Activated CD4-positive, alpha-beta T cell treated with anti-CD3 and anti-CD28 coated beads, Interleukin-10, Interleukin-2, amounts not matched to agents 100 ng/mL and 50 ng/mL, durations not matched to agents 16 hours and 8 hours (primary cell): ENCODE measurements at regions not wholly inside any gene's neighbourhood (a gene's known extent, or its start where the extent isn't known, plus 50 kb on each side); places are given as distances from the start of the nearest gene placed in this dataset.
"Not testable (repeated sequence)": the region's sequence is repeated elsewhere in the genome, so short reads cannot be mapped to it uniquely, and the experiment has no call there.

ENCODE experiments used
- DNase-seq: peaks from one replicate; pipeline ENCODE4 v3.0.0-alpha.2; 2020

DNA sequence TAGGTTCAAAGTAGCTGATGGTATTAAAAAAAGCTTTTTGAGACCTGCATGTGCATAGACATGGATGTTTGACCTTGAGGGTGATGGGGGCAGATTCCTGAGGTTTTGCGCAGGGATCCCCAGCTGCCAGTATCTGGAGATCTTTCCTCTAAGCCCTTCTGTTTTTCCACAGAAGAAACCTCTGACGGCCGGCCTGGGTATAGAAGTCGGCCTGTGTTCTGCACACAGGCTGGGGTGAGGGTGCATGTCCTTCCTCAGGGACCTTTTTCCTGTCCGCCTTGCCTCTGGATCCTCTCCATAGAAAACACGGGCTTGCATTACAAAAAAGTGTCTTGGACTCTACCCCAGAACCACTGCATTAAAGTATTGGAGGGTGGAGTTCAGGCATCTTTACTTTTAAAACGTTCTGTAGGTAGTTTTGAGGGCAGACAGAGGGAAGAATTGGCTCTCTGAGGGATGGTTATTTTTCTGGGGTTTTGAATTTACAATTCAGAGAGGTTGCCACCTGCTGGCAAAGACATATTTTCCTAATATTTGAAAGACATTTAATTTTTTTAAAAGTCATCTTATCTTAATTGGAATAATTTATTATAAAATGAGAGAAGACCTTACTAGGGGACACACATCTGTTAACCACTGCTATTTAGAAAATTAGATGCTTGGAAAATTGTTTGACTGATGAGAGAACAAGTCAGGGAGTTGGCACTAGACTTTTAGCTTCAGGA is 350.6 kb downstream of the DCDC2C start:
- DNase-seq = no peak

- no peak for DNase-seq
Observed at GRCh38 chr2:4066217-4066616, 362.8 kb downstream of the DCDC2C start.

DNA sequence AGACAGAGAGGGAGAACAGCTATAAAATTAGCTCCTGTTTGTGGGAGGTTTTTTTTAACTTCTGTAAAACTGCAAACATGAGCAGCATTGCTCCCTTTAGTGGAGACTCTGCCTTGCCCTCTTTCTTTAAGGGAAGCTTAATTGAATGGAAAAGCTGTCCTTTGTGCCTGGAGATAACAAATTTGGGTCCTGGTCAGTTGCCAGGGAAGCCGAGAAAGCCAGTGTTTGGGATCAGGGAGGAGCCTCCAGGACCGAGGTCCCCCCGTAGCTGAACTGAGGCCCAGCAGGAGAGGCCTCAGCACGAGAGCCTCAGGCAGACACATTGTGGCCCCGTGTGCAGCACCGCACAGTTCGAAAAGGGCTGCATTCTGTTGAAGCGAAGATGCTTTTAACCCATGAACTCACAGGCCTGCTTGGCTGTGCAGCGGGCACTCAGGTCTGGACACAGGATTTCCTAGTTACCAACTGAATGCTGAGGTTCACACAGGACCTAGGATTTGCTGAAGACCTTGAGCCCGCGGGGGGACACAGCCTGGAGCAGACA is 369.7 kb downstream of the DCDC2C start:
- no peak for DNase-seq

GRCh38 chr2:4077017-4077416 is 373.6 kb downstream of the DCDC2C start:
- no peak for DNase-seq

GRCh38 chr2:4085186-4085585 is 381.8 kb downstream of the DCDC2C start:
- no peak for DNase-seq

- DNase-seq = no peak
Observed at GRCh38 chr2:4090668-4091630, 387.6 kb downstream of the DCDC2C start.

DNA sequence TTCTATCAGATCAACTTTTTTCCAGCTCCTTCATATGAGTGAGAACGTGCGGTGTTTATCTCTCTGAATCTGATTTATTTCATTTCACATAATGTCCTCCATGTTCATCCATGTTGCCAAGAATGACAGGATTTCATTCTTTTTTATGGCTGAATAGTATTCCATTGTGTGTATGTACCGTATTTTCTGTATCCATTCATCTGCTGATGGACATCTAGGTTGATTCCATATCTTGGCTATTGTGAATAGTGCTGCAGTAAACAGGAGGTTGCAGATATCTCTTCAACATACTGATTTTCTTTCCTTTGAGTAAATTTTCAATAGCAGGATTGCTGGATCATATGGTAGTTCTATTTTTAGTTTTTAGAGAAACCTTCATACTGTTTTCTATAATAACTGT is 388.5 kb downstream of the DCDC2C start:
- DNase-seq = no peak

GRCh38 chr2:4094743-4095142 is 391.4 kb downstream of the DCDC2C start:
- no peak for DNase-seq

GRCh38 chr2:4096978-4097766 is 393.8 kb downstream of the DCDC2C start:
- DNase-seq = no peak

- no peak for DNase-seq
Observed at GRCh38 chr2:4098137-4098536, 394.8 kb downstream of the DCDC2C start.

DNA sequence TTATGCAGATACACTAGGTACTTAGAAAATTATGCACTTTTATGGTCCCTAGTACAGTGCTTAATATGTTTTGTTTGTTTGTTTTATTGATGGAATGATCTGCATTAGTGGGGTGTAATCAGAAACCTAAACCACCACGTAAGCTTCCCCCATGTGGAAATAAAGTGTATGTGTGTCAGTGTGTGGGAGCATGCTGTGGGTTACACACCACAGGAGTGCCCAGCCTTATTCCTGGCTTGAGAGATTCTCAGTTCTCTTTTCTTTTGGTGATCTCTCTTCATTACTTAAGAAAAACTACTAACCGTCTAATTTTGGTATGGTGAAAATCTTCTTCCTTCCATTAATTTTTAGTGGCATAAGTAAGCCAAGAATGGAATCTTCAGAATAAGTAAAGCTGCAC is 398.6 kb downstream of the DCDC2C start:
- DNase-seq = no peak

- no peak for DNase-seq
Observed at GRCh38 chr2:4107179-4107578, 403.8 kb downstream of the DCDC2C start.

GRCh38 chr2:4110273-4110672 is 406.9 kb downstream of the DCDC2C start:
- no peak for DNase-seq

- DNase-seq = not testable (repeated sequence)
Observed at GRCh38 chr2:4115435-4115834, 412.1 kb downstream of the DCDC2C start.

DNA sequence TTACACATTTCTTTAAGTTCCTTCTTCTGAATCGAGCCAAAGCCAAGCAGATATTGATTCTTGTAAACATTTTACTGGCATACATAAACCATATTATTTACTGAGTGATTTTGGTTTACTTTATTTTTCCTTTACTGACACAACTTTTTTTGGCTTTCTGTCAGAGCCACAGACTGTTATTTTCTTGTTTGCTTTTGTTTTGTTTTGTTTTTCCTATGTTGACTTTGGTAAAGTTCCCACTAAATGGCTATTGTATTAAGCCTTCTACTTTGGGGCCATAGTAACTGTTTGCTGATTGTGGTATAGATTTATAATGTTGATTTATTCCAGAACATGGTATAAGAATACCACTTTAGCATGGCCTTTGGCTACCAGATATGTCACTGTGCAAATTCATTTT is 419.4 kb downstream of the DCDC2C start:
- no peak for DNase-seq

DNA sequence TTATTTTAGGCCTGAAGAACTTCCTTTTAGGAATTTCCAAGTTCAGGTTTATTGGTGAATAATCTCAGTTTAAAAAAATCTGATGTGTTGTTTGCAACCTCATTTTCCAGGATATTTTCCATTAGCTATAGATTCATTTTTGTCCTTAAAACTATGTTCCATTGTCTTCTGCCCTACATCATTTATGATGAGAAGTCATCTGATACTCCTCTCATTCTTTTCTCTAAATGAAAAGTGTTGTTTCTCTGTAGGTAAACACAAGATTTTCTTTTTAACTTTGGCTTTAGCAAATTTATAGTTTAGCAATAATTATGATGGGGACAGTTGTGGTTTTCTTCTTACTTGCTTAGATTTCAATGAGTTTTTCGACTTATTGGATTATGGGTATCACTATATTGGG is 427.3 kb downstream of the DCDC2C start:
- DNase-seq = no peak

DNA sequence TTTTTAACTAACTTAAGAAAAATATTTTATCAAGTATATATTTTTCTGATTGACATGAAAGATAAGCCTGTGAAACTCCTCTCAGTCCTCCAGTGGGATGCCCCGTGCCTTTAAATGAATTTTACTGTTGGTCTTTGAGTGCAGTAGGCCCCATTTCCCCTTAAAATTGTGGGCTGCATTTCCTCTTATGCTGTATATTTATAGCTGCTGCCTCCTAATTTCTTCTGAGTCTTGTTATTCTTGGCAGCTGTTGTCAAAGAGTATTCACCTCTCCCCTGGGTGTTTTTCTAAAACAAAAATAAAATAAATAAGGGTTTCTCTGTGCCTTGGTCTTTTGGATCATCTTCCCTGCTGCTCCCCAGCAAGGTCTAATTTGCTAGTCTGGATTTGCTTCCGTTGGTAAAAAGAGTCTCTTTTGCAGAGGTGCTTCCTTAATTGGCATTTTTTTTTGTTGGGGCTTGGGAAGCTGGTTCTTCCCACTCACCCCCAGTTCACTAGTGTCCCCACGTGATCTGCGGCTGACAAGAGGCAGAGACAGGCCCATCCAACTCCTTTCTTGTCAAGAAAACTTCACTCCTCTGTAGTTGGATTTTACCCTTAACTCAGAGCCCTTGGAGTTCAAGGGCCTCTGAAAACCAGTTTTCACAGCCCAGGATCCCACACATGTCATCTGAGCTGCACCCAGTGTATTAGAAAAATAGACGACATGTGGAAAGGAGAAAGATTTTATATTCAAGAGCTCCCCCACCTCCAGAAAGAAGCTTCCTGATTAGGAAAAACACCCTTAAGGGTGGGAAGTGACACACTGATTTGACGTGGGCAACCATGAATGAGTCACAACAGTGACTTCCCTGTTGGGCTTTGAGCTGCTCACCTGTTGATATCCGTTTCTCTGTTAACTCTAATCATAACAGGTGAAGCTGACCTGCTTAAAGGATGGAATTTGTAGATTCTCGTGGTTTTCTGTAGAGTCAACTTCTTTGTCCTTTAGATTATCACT is 431.5 kb downstream of the DCDC2C start:
- no peak for DNase-seq

DNA sequence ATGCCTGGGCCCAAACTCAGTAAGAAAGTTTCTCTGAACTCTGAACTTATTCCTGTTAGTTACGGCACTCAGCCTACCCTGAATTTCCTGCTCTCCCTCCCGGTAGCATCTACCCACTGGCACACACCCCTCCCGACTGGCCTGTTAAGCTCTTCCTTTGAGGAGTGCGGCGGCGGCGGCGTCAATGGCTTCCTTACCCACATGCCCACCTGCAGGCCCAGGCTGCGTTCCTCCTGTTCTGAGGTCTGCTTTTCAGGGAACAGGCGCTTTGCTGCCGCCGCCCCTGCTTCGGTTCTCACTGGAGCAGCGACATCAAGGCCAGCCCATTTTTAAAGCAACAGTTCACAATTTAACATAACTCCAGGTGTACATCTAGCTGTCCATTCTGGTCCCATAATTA is 432.4 kb downstream of the DCDC2C start:
- no peak for DNase-seq

GRCh38 chr2:4139316-4139715 is 435.9 kb downstream of the DCDC2C start:
- no peak for DNase-seq

GRCh38 chr2:4139731-4140130 is 436.4 kb downstream of the DCDC2C start:
- DNase-seq = no peak

DNA sequence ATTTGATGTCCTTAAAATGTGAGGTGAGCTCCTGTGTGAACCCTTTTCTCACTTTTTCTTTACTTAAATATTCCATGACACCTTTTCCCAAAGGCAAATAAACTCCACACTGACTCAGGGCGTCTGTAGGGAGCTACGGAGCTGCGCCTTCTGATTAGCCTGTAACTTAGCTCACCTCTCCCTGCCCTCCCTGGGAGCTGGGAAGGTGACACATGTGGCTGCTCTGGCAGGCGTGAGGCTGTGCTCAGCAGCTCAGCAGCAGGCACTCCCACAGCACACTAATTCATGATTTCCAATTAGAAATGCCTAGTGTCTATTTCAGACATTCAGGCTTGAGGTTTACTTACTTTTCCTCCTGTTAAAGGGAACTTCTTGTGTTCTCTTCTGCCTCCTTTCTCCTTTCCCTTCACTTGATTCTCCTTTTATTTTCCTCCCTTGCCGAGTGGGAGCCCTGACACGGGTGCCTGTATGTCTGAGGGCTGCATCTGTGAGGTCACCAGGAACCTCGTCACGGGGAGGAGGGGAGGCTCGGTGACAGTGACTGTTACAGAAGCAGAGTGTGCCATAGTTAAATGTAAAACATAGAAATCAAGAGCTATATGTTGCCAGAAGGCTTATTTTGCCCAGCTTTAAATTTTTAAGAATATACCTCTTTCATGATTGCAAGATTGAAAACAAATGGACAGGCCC is 437.1 kb downstream of the DCDC2C start:
- DNase-seq = no peak
